SIG-M5 treated with dmso at 0.1 percent for 504 hours (cell line): ENCODE measurements at regions not wholly inside any gene's neighbourhood (a gene's known extent, or its start where the extent isn't known, plus 50 kb on each side); places are given as distances from the start of the nearest gene placed in this dataset.

Experiments
- DNase-seq: peaks from one replicate; lab custom pipeline; 2025; ENCODE audit not compliant: unreplicated experiment; lab: John Stamatoyannopoulos, UW

DNA sequence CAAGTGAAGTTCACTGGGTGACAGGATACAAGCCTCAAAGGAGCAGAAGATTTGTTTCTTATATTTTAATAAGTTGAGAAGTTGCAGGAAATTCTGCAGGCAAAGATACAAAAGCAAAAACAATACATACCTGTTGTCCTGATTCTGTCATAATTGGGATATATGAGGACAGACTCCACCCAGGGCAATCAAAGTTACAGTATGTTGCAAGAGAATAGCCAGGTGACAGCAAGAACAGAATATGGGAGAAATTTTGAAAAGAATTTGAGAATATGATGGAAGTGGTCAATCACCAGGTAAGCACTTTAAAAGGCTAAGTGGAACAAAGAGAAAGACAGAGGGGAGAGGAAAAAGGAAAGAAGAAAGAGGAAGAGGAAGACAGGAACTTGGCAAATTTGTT, 607.6 kb upstream of the ADGRL4 start:
- DNase-seq = no peak

- DNase-seq = no peak
Measured at GRCh38 chr1:79613046-79613445, 606.5 kb upstream of the ADGRL4 start.

GRCh38 chr1:79604490-79605198, 598.1 kb upstream of the ADGRL4 start:
- DNase-seq = no peak

GRCh38 chr1:79603843-79604242, 597.3 kb upstream of the ADGRL4 start:
- DNase-seq = no peak

GRCh38 chr1:79599257-79599656, 592.7 kb upstream of the ADGRL4 start:
- DNase-seq = no peak

DNA sequence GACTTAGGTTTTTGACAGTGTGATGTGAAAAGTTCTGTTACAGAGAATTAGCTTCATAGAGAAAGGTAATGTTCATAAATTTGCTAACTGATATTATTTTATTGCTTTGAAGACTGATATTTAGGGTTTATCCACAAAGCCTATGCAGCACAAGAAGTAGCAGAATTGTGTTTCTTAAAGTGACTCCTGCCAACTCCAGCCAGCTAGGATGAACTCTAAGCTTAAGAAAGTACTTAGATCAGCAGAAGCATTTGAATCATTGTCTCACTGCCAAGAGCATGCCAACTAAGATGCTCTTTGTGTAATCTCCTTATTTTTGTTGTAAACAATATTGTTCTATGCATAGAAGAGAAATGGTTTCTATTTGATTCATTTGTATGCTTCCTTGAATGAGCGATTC, 589.4 kb upstream of the ADGRL4 start:
- no peak for DNase-seq

- no peak for DNase-seq
Measured at GRCh38 chr1:79594121-79594698, 587.7 kb upstream of the ADGRL4 start.

DNA sequence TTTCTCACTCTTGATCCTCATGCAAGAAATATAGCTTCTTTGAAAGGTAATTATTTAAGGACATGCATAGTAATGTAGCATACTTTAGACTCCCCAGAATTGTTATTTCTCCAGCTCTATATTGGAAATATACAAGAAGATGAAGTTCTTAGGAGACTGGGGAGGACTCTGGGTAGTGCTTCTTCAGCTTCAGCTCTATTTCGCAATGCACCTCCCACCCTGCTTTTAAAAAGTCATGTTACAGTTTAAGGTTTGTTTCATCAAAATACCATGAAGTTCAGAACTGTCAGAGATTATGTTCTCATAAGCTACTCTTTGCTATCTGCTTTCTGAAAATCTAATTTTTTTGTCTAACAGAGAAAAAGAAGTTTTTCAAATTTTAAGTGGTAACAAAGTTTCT, 586.2 kb upstream of the ADGRL4 start:
- DNase-seq = no peak

- no peak for DNase-seq
Measured at GRCh38 chr1:79588719-79589118, 582.2 kb upstream of the ADGRL4 start.

- DNase-seq = no peak
Measured at GRCh38 chr1:79587229-79587628, 580.7 kb upstream of the ADGRL4 start.

- no peak for DNase-seq
Measured at GRCh38 chr1:79585801-79586200, 579.3 kb upstream of the ADGRL4 start.

GRCh38 chr1:79575424-79575823, 568.9 kb upstream of the ADGRL4 start:
- no peak for DNase-seq

DNA sequence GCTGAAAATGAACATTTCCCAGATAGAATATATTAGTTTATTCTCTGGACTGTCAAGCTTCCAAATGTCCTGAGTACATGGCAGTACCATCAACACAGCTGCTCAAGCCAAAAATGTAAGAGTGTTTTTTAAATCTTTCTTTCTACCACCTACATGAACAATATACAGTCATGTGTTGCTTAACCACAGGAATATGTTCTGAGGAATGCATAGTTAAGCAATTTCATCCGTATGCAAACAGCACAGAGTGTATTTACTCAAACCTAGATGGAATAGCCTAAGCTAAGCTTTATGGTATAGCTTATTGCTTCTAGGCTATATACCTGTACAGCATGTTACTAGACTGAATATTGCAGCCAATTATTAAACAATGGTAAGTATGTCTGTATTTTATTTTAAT, 561.9 kb upstream of the ADGRL4 start:
- peak; percentile 1 for DNase-seq

- no peak for DNase-seq
Measured at GRCh38 chr1:79561521-79561978, 555.0 kb upstream of the ADGRL4 start.

DNA sequence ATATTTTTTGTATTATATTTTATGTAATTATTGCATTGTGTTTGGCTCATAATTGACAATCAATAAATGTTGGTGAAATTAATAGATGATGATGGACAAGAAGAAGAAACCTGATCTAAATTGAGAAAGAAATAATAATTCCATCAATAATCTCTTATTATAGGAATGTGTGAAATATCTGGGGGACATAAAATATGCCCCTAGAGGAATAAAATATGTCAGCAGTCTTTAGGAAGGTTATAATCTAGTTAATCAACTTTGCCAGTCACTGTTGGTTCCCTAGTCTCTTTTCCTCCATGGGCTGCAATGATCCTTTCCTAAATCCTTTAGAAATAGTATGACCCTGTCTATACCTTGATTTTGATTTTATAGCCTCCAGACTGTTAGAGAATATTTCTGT, 549.7 kb upstream of the ADGRL4 start:
- no peak for DNase-seq

- no peak for DNase-seq
Measured at GRCh38 chr1:79554688-79555087, 548.2 kb upstream of the ADGRL4 start.

DNA sequence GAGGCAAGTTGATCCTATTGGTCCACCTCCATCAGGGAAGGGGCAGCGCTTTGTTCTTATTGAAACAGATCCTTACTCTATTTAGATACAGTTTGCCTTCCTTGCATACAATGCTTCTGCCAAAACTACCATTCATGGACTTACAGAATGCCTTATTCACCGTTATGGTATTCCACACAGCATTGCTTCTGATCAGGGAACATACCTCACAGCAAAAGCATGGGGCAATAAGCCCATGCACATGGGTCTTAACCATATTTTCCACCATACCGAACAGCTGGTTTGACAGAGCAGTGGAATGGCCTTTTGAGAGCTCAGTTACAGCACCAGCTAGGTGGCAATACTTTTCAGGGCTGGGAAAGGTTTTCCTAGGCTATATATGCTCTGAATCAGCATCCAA, 544.8 kb upstream of the ADGRL4 start:
- DNase-seq = no peak

- DNase-seq = no peak
Measured at GRCh38 chr1:79550402-79550801, 543.9 kb upstream of the ADGRL4 start.

DNA sequence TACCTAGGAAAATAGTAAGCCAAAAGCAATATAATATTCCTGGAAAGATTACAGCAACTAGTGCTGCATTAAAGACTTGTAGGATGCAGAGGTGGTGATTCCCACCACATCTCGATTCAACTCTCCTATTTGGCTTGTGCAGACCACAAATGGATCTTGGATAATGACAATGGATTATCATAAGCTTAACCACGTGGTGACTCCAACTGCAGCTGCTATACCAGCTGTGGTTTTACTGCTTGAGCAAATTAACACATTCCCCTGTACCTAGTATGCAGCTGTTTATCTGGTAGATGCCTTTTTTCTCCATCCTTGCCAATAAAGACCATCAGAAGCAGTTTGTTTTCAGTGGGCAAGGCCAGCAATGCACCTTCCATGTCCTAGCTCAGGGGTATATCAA, 542.7 kb upstream of the ADGRL4 start:
- no peak for DNase-seq

DNA sequence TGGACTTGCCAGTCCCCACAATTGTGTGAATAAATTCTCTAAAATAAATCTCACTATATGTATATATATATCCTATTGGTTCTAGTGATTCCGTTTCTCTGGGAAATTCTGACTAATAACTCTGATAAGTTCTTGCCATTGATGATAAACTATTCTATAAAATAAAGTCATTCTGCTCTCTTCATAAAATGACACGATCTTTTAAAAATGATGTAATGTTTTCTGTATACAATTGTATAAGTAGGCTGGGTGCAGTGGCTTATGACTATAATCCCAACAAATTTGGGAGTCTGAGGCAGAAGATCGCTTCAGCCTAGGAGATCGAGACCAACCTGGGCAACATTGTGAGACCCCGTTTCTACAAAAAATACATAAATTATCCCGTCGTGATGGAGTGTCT, 541.0 kb upstream of the ADGRL4 start:
- DNase-seq = no peak

DNA sequence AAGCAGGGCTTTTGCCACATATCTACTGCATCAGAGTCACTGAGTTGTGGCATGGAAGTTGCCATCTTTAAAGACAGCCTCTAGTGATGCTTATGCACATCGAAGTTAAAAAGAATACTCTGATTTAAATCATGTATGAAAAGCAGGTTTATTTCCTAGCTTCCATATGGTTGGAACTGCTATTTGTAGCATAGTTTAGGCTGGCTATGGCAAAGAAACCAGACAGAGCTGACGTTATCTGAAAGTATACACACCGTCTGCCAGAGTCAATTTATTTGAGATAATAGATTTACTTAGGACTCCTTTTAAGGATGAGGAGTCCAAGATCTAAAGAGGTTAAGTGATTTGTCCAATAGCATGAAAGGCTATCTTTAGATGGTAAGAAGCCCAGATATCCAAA, 536.9 kb upstream of the ADGRL4 start:
- no peak for DNase-seq

DNA sequence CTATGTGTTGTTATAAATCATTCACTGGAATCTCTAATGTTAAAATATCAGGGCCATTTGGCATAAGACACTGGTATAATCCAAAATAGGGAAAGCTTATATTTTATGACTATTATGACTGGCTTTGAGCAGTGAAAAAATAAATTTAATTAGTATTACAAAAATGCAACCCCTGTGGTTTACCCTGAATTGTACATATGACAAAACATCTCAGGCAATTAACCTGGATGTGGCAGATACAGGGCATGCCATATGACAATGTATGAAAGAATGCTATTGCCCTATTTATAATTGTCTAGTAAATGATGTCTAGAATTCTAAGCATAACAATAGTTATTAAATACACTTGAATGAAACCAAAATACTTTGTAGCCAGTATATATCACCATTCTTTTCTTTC, 532.5 kb upstream of the ADGRL4 start:
- DNase-seq = no peak

- no peak for DNase-seq
Measured at GRCh38 chr1:79532555-79532954, 526.0 kb upstream of the ADGRL4 start.
